CD14-positive monocyte (primary cell): ENCODE measurements at regions not wholly inside any gene's neighbourhood (a gene's known extent, or its start where the extent isn't known, plus 50 kb on each side); places are given as distances from the start of the nearest gene placed in this dataset.

Source experiments
- DNase-seq, 3 donors: peaks; one replicate each; pipeline ENCODE4 v3.0.0-alpha.2; 2011 to 2022
- H2AFZ ChIP-seq: 2 replicates; pipeline ENCODE4 v1.6.0; 2012; ENCODE audit warnings: mild to moderate bottlenecking, low read depth, low read length, inconsistent platforms; ENCODE audit not compliant: insufficient read depth, poor library complexity, severe bottlenecking
- H3K27ac ChIP-seq, 2 donors: 1 replicate in 1 of 2; 2 replicates in 1 of 2; pipeline ENCODE4 v1.5.1; 2012 to 2013; ENCODE audit warnings: low read length in 2 of 2, control low read depth in 1 of 2, inconsistent platforms in 1 of 2, low read depth in 1 of 2, mild to moderate bottlenecking in 1 of 2
- H3K27me3 ChIP-seq, 2 donors: one replicate each; pipeline versions ENCODE4 v1.6.0 to v1.6.1; 2011 to 2013; ENCODE audit warnings: low read length in 2 of 2; ENCODE audit not compliant: control insufficient read depth in 2 of 2, insufficient read depth in 2 of 2
- H3K36me3 ChIP-seq, 2 donors: replicated peaks in 1 of 2; 1 replicate in 1 of 2; 2 replicates in 1 of 2; pipeline versions ENCODE4 v1.5.1 to v1.6.1; 2012 to 2013; ENCODE audit warnings: low read length in 2 of 2, control low read depth in 1 of 2, inconsistent platforms in 1 of 2, mild to moderate bottlenecking in 1 of 2; ENCODE audit not compliant: insufficient read depth in 2 of 2, control insufficient read depth in 1 of 2
- H3K4me1 ChIP-seq, 2 donors: 1 replicate in 1 of 2; 2 replicates in 1 of 2; pipeline versions ENCODE4 v1.5.1 to v1.6.1; 2012 to 2013; ENCODE audit warnings: low read length in 2 of 2, control low read depth in 1 of 2, inconsistent platforms in 1 of 2, mild to moderate bottlenecking in 1 of 2, moderate library complexity in 1 of 2; ENCODE audit not compliant: insufficient read depth in 2 of 2, control insufficient read depth in 1 of 2
- H3K4me2 ChIP-seq: replicated peaks from 2 replicates; pipeline ENCODE3; 2012; ENCODE audit warnings: low read length, moderate library complexity, mild to moderate bottlenecking; ENCODE audit not compliant: poor library complexity, severe bottlenecking; ENCODE audit errors: extremely low read depth
- H3K4me3 ChIP-seq, 3 experiments: fragments of 200-600 bp in 1 of 3; sonication (generic) in 1 of 3; replicated peaks in 1 of 3; 1 replicate in 2 of 3; 2 replicates in 1 of 3; pipeline ENCODE4 v1.5.1; 2011 to 2013; ENCODE audit warnings: low read length in 3 of 3, mild to moderate bottlenecking in 3 of 3, control low read depth in 2 of 3, low read depth in 2 of 3, inconsistent platforms in 1 of 3, moderate library complexity in 1 of 3
- H3K79me2 ChIP-seq: 2 replicates; pipeline ENCODE4 v1.6.0; 2012; ENCODE audit warnings: mild to moderate bottlenecking, control low read depth, inconsistent platforms, low read length, moderate library complexity; ENCODE audit not compliant: insufficient read depth
- H3K9ac ChIP-seq: 2 replicates; pipeline ENCODE4 v1.6.0; 2017; ENCODE audit warnings: low read length, mild to moderate bottlenecking; ENCODE audit not compliant: insufficient read depth, poor library complexity, severe bottlenecking
- H3K9me3 ChIP-seq, 2 donors: replicated peaks in 1 of 2; 1 replicate in 1 of 2; 2 replicates in 1 of 2; pipeline versions ENCODE4 v1.5.1 to v1.6.1; 2012 to 2013; ENCODE audit warnings: low read length in 2 of 2, control low read depth in 1 of 2; ENCODE audit not compliant: control insufficient read depth in 1 of 2, insufficient read depth in 1 of 2
- H4K20me1 ChIP-seq: 2 replicates; pipeline ENCODE4 v1.6.0; 2012; ENCODE audit warnings: mild to moderate bottlenecking, low read length, control low read depth, moderate library complexity; ENCODE audit not compliant: insufficient read depth
- H3K27ac Mint-ChIP-seq, 7 donors: one replicate each; pipeline ENCODE4 v1.8.0; 2020; ENCODE audit warnings: mild to moderate bottlenecking in 7 of 7, mixed read lengths in 7 of 7, moderate library complexity in 6 of 7, inconsistent platforms in 2 of 7
- H3K27me3 Mint-ChIP-seq, 3 donors: one replicate each; pipeline ENCODE4 v1.8.0; 2021 to 2022; ENCODE audit warnings: low read depth in 3 of 3, mild to moderate bottlenecking in 3 of 3, mixed read lengths in 3 of 3, moderate library complexity in 3 of 3, inconsistent platforms in 1 of 3
- H3K36me3 Mint-ChIP-seq, 2 donors: one replicate each; pipeline ENCODE4 v1.8.0; 2020; ENCODE audit warnings: mixed read lengths in 2 of 2, inconsistent platforms in 1 of 2, mild to moderate bottlenecking in 1 of 2
- H3K4me1 Mint-ChIP-seq: one replicate; pipeline ENCODE4 v1.8.0; 2020; ENCODE audit warnings: mild to moderate bottlenecking, mixed read lengths
- H3K4me3 Mint-ChIP-seq, 2 donors: one replicate each; pipeline ENCODE4 v1.8.0; 2020; ENCODE audit warnings: mild to moderate bottlenecking in 2 of 2, mixed read lengths in 2 of 2, moderate library complexity in 1 of 2
- H3K9me3 Mint-ChIP-seq, 7 donors: one replicate each; pipeline ENCODE4 v1.8.0; 2020 to 2022; ENCODE audit warnings: mixed read lengths in 7 of 7, mild to moderate bottlenecking in 6 of 7, moderate library complexity in 6 of 7, inconsistent platforms in 2 of 7
- CTCF ChIP-seq: fragments of 200-600 bp; IDR thresholded peaks from one replicate; pipeline ENCODE4 v1.8.0; 2022; ENCODE audit warnings: antibody characterized with exemption, mild to moderate bottlenecking
- WGBS: methylation state at CpG from one replicate; pipeline ENCODE4 v1.1.5; 2013; ENCODE audit warnings: missing lambda C conversion rate; ENCODE audit not compliant: insufficient coverage; 5-methylcytosine and 5-hydroxymethylcytosine counted together
- intact Hi-C, 2 donors: fragments of 100-400 bp; cut with micrococcal nuclease; formaldehyde crosslinking; loops; one replicate each; pipeline versions ENCODE4 v1.15.0 to v1.15.1; 2023

GRCh38 chr6:22709803-22710202, 140.4 kb downstream of the HDGFL1 start:
- 86% methylated on average over 2 of the region's 3 CpGs for WGBS
- Histone ChIP-seq H3K4me1 (no peaks in the 10 kb centered on the region), H2AFZ (no peak overlapping the region), H3K79me2 (no peaks in the 10 kb centered on the region), H3K27ac (no peak overlapping the region), H3K4me3 (no peak overlapping the region), H3K9ac (no peak overlapping the region), H4K20me1 (no peaks in the 10 kb centered on the region), H3K36me3 (no peaks in the 10 kb centered on the region), H3K27me3 (no peaks in the 10 kb centered on the region), H3K4me2 (no peak overlapping the region), H3K9me3 (no peaks in the 10 kb centered on the region)
- Mint-ChIP-seq H3K4me3 (no peak overlapping the region), H3K27me3 (no peaks in the 10 kb centered on the region), H3K27ac (no peak overlapping the region), H3K4me1 (no peaks in the 10 kb centered on the region), H3K9me3 (peaks cover 0 to 3% (median 2%) of the 10 kb centered on the region in 7 donors), H3K36me3 (no peaks in the 10 kb centered on the region)
- intact Hi-C loops, result no loop called here
- no peak for TF ChIP-seq CTCF
- DNase-seq, result no peak

- H3K36me3 ChIP-seq, result no peaks in the 10 kb centered on the region
- H4K20me1 ChIP-seq, result no peaks in the 10 kb centered on the region
- no peak overlapping the region for H3K4me2 ChIP-seq
- H3K4me3 Mint-ChIP-seq, result no peak overlapping the region
- H3K9me3 Mint-ChIP-seq, result peaks cover 5 to 15% (median 6%) of the 10 kb centered on the region in 7 donors
- no peaks in the 10 kb centered on the region for H3K27me3 ChIP-seq
- H3K79me2 ChIP-seq, result no peaks in the 10 kb centered on the region
- H3K9me3 ChIP-seq, result peaks cover 0 to 10% of the 10 kb centered on the region in 2 donors
- H3K4me1 Mint-ChIP-seq, result no peaks in the 10 kb centered on the region
- H3K4me1 ChIP-seq, result no peaks in the 10 kb centered on the region
- DNase-seq, result no peak
- no peak overlapping the region for H3K27ac Mint-ChIP-seq
- no peak overlapping the region for H2AFZ ChIP-seq
- no peaks in the 10 kb centered on the region for H3K36me3 Mint-ChIP-seq
- no peak overlapping the region for H3K4me3 ChIP-seq
- WGBS, result no CpG with 5 or more reads among the region's 1 CpG
- TF ChIP-seq CTCF, result no peak
- no peaks in the 10 kb centered on the region for H3K27me3 Mint-ChIP-seq
- intact Hi-C loops, result no loop called here
- H3K9ac ChIP-seq, result no peak overlapping the region
- no peak overlapping the region for H3K27ac ChIP-seq
Measured at GRCh38 chr6:22716721-22717120, 147.4 kb downstream of the HDGFL1 start.
